IMR-90 (cell line): ENCODE measurements at regions not wholly inside any gene's neighbourhood (a gene's known extent, or its start where the extent isn't known, plus 50 kb on each side); places are given as distances from the start of the nearest gene placed in this dataset.

Experiments used
- ATAC-seq: fragments of 200-7000 bp; cut with Tn5 transposase; 2 replicates; pipeline ENCODE4 v1.9.1; 2020; ENCODE audit warnings: low read depth, mild to moderate bottlenecking, moderate library complexity
- BruUV-seq: library from RNA; stranded (reverse); fragments of 400-500 nt; replicated peaks from 2 replicates; lab custom pipeline; 2021; lab: Mats Ljungman, UMichigan
- CTCF ChIA-PET: fragments of 300-600 bp; formaldehyde crosslinking; extraction: SDS; loops from one replicate; lab custom pipeline; 2021; ENCODE audit warnings: antibody characterized with exemption; lab: Yijun Ruan, JAX
- POLR2A ChIA-PET: fragments of 300-600 bp; sonication (Branson Sonifier 250); formaldehyde crosslinking; loops from one replicate; lab custom pipeline; 2022; ENCODE audit warnings: antibody characterized with exemption; ENCODE audit not compliant: unreplicated experiment; lab: Charles Lee
- DNase-seq: peaks from one replicate; pipeline ENCODE4 v3.0.0; 2013
- H2AFZ ChIP-seq: replicated peaks from 2 replicates; pipeline ENCODE3; 2013; ENCODE audit warnings: low read length, mild to moderate bottlenecking; ENCODE audit not compliant: poor library complexity
- H2AK5ac ChIP-seq: 2 replicates; pipeline ENCODE4 v1.6.1; 2013; ENCODE audit warnings: low read depth, low read length, inconsistent platforms
- H2AK9ac ChIP-seq: replicated peaks from 2 replicates; pipeline ENCODE3; 2013; ENCODE audit warnings: mild to moderate bottlenecking, low read depth, low read length, moderate library complexity; ENCODE audit not compliant: poor library complexity
- H2BK120ac ChIP-seq: 2 replicates; pipeline ENCODE4 v1.6.1; 2013; ENCODE audit warnings: low read depth, low read length, inconsistent platforms
- H2BK15ac ChIP-seq: 3 replicates; pipeline ENCODE4 v1.6.1; 2013; ENCODE audit warnings: low read depth, low read length, inconsistent platforms
- H2BK20ac ChIP-seq: 2 replicates; pipeline ENCODE4 v1.6.1; 2013; ENCODE audit warnings: low read depth, mild to moderate bottlenecking, inconsistent platforms, low read length, moderate library complexity
- H2BK5ac ChIP-seq: 2 replicates; pipeline ENCODE4 v1.6.1; 2013; ENCODE audit warnings: mild to moderate bottlenecking, low read depth, low read length, inconsistent platforms; ENCODE audit not compliant: poor library complexity, severe bottlenecking
- H3K14ac ChIP-seq: replicated peaks from 2 replicates; pipeline ENCODE4 v1.6.1; 2013; ENCODE audit warnings: low read depth, low read length, inconsistent platforms
- H3K18ac ChIP-seq: 2 replicates; pipeline ENCODE4 v1.6.1; 2013; ENCODE audit warnings: low read depth, low read length, control low read depth
- H3K23ac ChIP-seq: 2 replicates; pipeline ENCODE4 v1.6.1; 2013; ENCODE audit warnings: low read depth, low read length, inconsistent platforms
- H3K27ac ChIP-seq: 2 replicates; pipeline ENCODE4 v1.5.1; 2013; ENCODE audit warnings: mild to moderate bottlenecking, control low read depth, low read length; ENCODE audit not compliant: insufficient read depth
- H3K27me3 ChIP-seq: 2 replicates; pipeline ENCODE4 v1.6.1; 2013; ENCODE audit warnings: low read length; ENCODE audit not compliant: control insufficient read depth, insufficient read depth
- H3K36me3 ChIP-seq: 2 replicates; pipeline ENCODE4 v1.6.1; 2013; ENCODE audit warnings: low read length, mixed read lengths; ENCODE audit not compliant: control insufficient read depth, insufficient read depth
- H3K4ac ChIP-seq: 2 replicates; pipeline ENCODE4 v1.6.1; 2013; ENCODE audit warnings: low read depth, low read length, inconsistent platforms
- H3K4me1 ChIP-seq: 2 replicates; pipeline ENCODE4 v1.6.1; 2013; ENCODE audit warnings: low read length, mixed read lengths; ENCODE audit not compliant: control insufficient read depth, insufficient read depth
- H3K4me2 ChIP-seq: 2 replicates; pipeline ENCODE4 v1.6.1; 2013; ENCODE audit warnings: low read depth, mild to moderate bottlenecking, control low read depth, low read length, moderate library complexity
- H3K4me3 ChIP-seq: 2 replicates; pipeline ENCODE4 v1.5.1; 2013; ENCODE audit warnings: low read depth, mild to moderate bottlenecking, control low read depth, low read length, moderate library complexity; ENCODE audit not compliant: insufficient read depth
- H3K56ac ChIP-seq: 2 replicates; pipeline ENCODE4 v1.6.1; 2013; ENCODE audit warnings: low read length, inconsistent platforms; ENCODE audit not compliant: insufficient read depth; ENCODE audit errors: extremely low read depth
- H3K79me1 ChIP-seq, 2 experiments: 2 replicates each; pipeline ENCODE4 v1.6.1; 2013; ENCODE audit warnings: low read length in 2 of 2, inconsistent platforms in 1 of 2, low read depth in 1 of 2
- H3K9ac ChIP-seq: 2 replicates; pipeline ENCODE4 v1.6.1; 2013; ENCODE audit warnings: low read depth, low read length, control low read depth
- H3K9me1 ChIP-seq: 2 replicates; pipeline ENCODE4 v1.6.1; 2013; ENCODE audit warnings: low read length, inconsistent platforms; ENCODE audit not compliant: insufficient read depth
- H3K9me3 ChIP-seq: 2 replicates; pipeline ENCODE4 v1.6.1; 2013; ENCODE audit warnings: low read length; ENCODE audit not compliant: control insufficient read depth, insufficient read depth
- H4K20me1 ChIP-seq: 2 replicates; pipeline ENCODE4 v1.6.1; 2013; ENCODE audit warnings: low read length, inconsistent platforms; ENCODE audit not compliant: insufficient read depth
- H4K5ac ChIP-seq: 2 replicates; pipeline ENCODE4 v1.6.1; 2013; ENCODE audit warnings: mild to moderate bottlenecking, low read depth, low read length, control low read depth
- H4K8ac ChIP-seq, 2 experiments: 2 replicates each; pipeline ENCODE4 v1.6.1; 2013; ENCODE audit warnings: low read depth in 2 of 2, low read length in 2 of 2, control low read depth in 1 of 2, inconsistent platforms in 1 of 2
- H4K91ac ChIP-seq: 2 replicates; pipeline ENCODE4 v1.6.1; 2013; ENCODE audit warnings: low read depth, low read length, inconsistent platforms; ENCODE audit not compliant: insufficient read depth
- BHLHE40 ChIP-seq: fragments of 150-350 bp; IDR thresholded peaks from 2 replicates; pipeline ENCODE4 v1.6.1; 2016; ENCODE audit warnings: mild to moderate bottlenecking, low read depth, low read length
- CEBPB ChIP-seq: IDR thresholded peaks from 2 replicates; pipeline ENCODE4 v1.6.1; 2012; ENCODE audit warnings: low read depth, low read length, improper control_type of control experiment
- CHD1 ChIP-seq: IDR thresholded peaks from 2 replicates; pipeline ENCODE4 v1.6.1; 2012; ENCODE audit warnings: low read depth, low read length, improper control_type of control experiment
- CTCF ChIP-seq: conservative IDR thresholded peaks from 2 replicates; pipeline ENCODE4 v1.5.1; 2012; ENCODE audit warnings: mild to moderate bottlenecking, low read depth, low read length, improper control_type of control experiment
- ELK1 ChIP-seq: fragments of 150-350 bp; IDR thresholded peaks from 2 replicates; pipeline ENCODE4 v1.6.1; 2016; ENCODE audit warnings: low read depth, mild to moderate bottlenecking, low read length, moderate library complexity, borderline replicate concordance
- FOS ChIP-seq: fragments of 150-350 bp; IDR thresholded peaks from 2 replicates; pipeline ENCODE4 v1.6.1; 2016; ENCODE audit warnings: low read depth, low read length
- MAFK ChIP-seq: IDR thresholded peaks from 2 replicates; pipeline ENCODE4 v1.6.1; 2012; ENCODE audit warnings: low read depth, low read length, improper control_type of control experiment
- MAZ ChIP-seq: IDR thresholded peaks from 2 replicates; pipeline ENCODE4 v1.6.1; 2012; ENCODE audit warnings: low read depth, mild to moderate bottlenecking, low read length, improper control_type of control experiment, moderate library complexity, borderline replicate concordance
- MXI1 ChIP-seq: IDR thresholded peaks from 2 replicates; pipeline ENCODE4 v1.6.1; 2012; ENCODE audit warnings: low read depth, mild to moderate bottlenecking, low read length, moderate library complexity, borderline replicate concordance
- NFE2L2 ChIP-seq: fragments of 150-350 bp; IDR thresholded peaks from 2 replicates; pipeline ENCODE4 v1.6.1; 2016; ENCODE audit warnings: low read depth, mild to moderate bottlenecking, low read length
- POLR2A ChIP-seq: IDR thresholded peaks from 2 replicates; pipeline ENCODE4 v1.6.1; 2012; ENCODE audit warnings: mild to moderate bottlenecking, low read depth, low read length
- RAD21 ChIP-seq: IDR thresholded peaks from 2 replicates; pipeline ENCODE4 v1.6.1; 2012; ENCODE audit warnings: low read length, improper control_type of control experiment
- RCOR1 ChIP-seq: IDR thresholded peaks from 2 replicates; pipeline ENCODE4 v1.6.1; 2012; ENCODE audit warnings: mild to moderate bottlenecking, low read length, improper control_type of control experiment; ENCODE audit not compliant: insufficient replicate concordance
- RFX5 ChIP-seq: IDR thresholded peaks from 2 replicates; pipeline ENCODE4 v1.8.0; 2012; ENCODE audit warnings: low read depth, mild to moderate bottlenecking, low read length, moderate library complexity
- SMC3 ChIP-seq: fragments of 150-350 bp; IDR thresholded peaks from 2 replicates; pipeline ENCODE4 v1.6.1; 2016; ENCODE audit warnings: low read depth, mild to moderate bottlenecking, antibody characterized with exemption, low read length, moderate library complexity
- USF2 ChIP-seq: fragments of 150-350 bp; IDR thresholded peaks from 2 replicates; pipeline ENCODE4 v1.6.1; 2017; ENCODE audit warnings: mild to moderate bottlenecking, antibody characterized with exemption, low read length, low read depth
- WGBS, 2 experiments: methylation state at CpG; one replicate each; pipeline versions ENCODE4 v1.1.5 to v1.1.7; 2013; ENCODE audit warnings: missing lambda C conversion rate in 2 of 2; ENCODE audit not compliant: insufficient read length in 1 of 2; ENCODE audit errors: extremely low coverage in 2 of 2; 5-methylcytosine and 5-hydroxymethylcytosine counted together
- dilution Hi-C: fragments of 300-500 bp; cut with HindIII; formaldehyde crosslinking; loops from one replicate; pipeline ENCODE4 v1.14.3; 2018; ENCODE audit warnings: low sequenced_read_pairs; ENCODE audit not compliant: unreplicated experiment
- in situ Hi-C: fragments of 300-500 bp; cut with MboI; formaldehyde crosslinking; loops from 3 replicates; pipeline ENCODE4 v1.14.3; 2019; ENCODE audit warnings: low sequenced_read_pairs, inconsistent platforms, mixed read lengths
- intact Hi-C: fragments of 100-400 bp; cut with micrococcal nuclease; formaldehyde crosslinking; loops from 2 replicates; pipeline ENCODE4 v1.10.0; 2022

GRCh38 chr4:81974523-81974922 is 399.3 kb downstream of the HNRNPD start:
- no peak overlapping the region for H4K8ac ChIP-seq
- in situ Hi-C loops, result no loop called here
- H3K14ac ChIP-seq, result no peak overlapping the region
- POLR2A ChIA-PET, result no interaction called here
- H3K4ac ChIP-seq, result no peak overlapping the region
- H3K18ac ChIP-seq, result no peak overlapping the region
- no peaks in the 10 kb centered on the region for H3K27me3 ChIP-seq
- BruUV-seq, result no TSS peak
- no peak overlapping the region for H2AK9ac ChIP-seq
- no peak overlapping the region for H2AFZ ChIP-seq
- DNase-seq (no peak), ATAC-seq (no peak)
- no peaks in the 10 kb centered on the region for H3K9me3 ChIP-seq
- TF ChIP-seq BHLHE40, result no peak
- TF ChIP-seq CTCF, result no peak
- no peak for TF ChIP-seq ELK1
- no peak for TF ChIP-seq MAFK
- no peak for TF ChIP-seq RAD21
- no peak for TF ChIP-seq MAZ
- no peak for TF ChIP-seq NFE2L2
- TF ChIP-seq RFX5, result no peak
- TF ChIP-seq CHD1, result no peak
- TF ChIP-seq MXI1, result no peak
- no peak for TF ChIP-seq SMC3
- TF ChIP-seq CEBPB, result no peak
- no peak for TF ChIP-seq USF2
- TF ChIP-seq FOS, result no peak
- TF ChIP-seq POLR2A, result no peak
- no peak for TF ChIP-seq RCOR1
- no peak overlapping the region for H2BK15ac ChIP-seq
- H4K20me1 ChIP-seq, result no peaks in the 10 kb centered on the region
- H3K4me1 ChIP-seq, result no peaks in the 10 kb centered on the region
- H4K91ac ChIP-seq, result no peak overlapping the region
- H3K4me2 ChIP-seq, result no peak overlapping the region
- H3K36me3 ChIP-seq, result no peaks in the 10 kb centered on the region
- no peak overlapping the region for H3K9ac ChIP-seq
- no peak overlapping the region for H3K27ac ChIP-seq
- no peak overlapping the region for H3K56ac ChIP-seq
- H4K5ac ChIP-seq, result no peak overlapping the region
- no peak overlapping the region for H3K23ac ChIP-seq
- CTCF ChIA-PET, result no interaction called here
- no peak overlapping the region for H2BK5ac ChIP-seq
- no peaks in the 10 kb centered on the region; the same call in 1 of the 2 replicates for H3K9me1 ChIP-seq
- no peaks in the 10 kb centered on the region for H3K79me1 ChIP-seq
- H2AK5ac ChIP-seq, result no peak overlapping the region
- no peak overlapping the region for H2BK120ac ChIP-seq
- no peak overlapping the region for H2BK20ac ChIP-seq
- H3K4me3 ChIP-seq, result no peak overlapping the region
- intact Hi-C loops, result no loop called here
- no CpG with 5 or more reads among the region's 1 CpG for whole genome bisulfite sequencing, 2 experiments
- dilution Hi-C loops, result no loop called here
